ENCODE measurements at regions not wholly inside any gene's neighbourhood (a gene's known extent, or its start where the extent isn't known, plus 50 kb on each side); places are given as distances from the start of the nearest gene placed in this dataset.
"Not testable (repeated sequence)": the region's sequence is repeated elsewhere in the genome, so short reads cannot be mapped to it uniquely, and the experiment has no call there.

DNA sequence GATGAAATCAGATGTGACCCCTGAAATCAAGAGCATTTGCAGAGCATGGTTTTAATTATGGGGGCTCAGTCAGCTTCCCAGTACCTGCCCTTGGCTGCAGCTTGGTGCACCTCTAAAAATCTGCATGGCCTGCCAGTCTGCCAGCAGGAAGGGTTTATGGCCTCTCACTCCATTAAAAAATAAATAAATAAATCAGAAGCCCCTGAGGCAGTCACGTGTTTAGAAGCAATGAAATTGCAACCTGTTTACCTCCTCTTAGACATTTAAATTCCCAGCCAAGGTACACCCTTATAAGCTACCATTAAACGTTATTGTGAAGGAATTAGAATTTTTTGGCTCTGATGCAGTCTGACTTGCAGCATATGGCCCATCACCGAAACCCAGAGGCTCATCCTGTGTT, 114.0 kb upstream of the LDB2 start:
- DNase-seq (ENCODE audit: low read depth, low spot score) = no peak

DNA sequence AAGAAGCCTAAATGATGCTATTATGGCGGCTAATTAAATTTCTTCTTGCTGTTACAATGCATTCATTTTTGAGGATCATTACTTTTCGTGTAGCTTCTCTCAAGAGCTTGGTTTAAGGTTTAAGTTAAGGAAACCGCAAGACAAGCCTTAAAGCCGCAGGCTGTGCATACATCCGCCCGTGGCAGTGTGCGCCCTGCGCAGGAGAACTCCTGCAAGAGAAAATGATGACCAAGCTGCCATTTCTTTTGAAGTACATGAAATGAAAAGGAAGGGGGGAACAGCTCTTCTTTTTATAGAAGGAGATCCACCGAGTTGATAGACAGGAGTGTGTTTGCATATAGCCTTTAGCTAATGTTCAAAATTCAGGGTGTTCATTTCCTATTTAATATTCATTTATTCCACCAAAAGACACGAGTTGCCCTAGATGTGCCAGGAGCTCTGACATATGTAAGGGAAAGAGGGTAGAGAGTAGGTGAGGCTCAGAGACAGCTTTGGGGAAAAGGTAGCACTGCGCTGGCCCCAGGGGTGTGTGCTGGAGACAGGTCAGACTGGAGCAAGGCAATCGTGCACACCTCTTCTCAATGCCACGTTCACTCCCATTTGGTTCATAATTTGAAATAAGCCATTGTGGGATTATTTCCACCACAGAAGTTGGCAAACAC, 112.1 kb upstream of the LDB2 start:
- no peak for DNase-seq (ENCODE audit: low read depth, low spot score)

GRCh38 chr4:17009871-17010367, 111.5 kb upstream of the LDB2 start:
- DNase-seq (ENCODE audit: low read depth, low spot score) = no peak

- no peak for DNase-seq (ENCODE audit: low read depth, low spot score)
These were observed 110.4 kb upstream of the LDB2 start for GRCh38 chr4:17008834-17009345.

DNA sequence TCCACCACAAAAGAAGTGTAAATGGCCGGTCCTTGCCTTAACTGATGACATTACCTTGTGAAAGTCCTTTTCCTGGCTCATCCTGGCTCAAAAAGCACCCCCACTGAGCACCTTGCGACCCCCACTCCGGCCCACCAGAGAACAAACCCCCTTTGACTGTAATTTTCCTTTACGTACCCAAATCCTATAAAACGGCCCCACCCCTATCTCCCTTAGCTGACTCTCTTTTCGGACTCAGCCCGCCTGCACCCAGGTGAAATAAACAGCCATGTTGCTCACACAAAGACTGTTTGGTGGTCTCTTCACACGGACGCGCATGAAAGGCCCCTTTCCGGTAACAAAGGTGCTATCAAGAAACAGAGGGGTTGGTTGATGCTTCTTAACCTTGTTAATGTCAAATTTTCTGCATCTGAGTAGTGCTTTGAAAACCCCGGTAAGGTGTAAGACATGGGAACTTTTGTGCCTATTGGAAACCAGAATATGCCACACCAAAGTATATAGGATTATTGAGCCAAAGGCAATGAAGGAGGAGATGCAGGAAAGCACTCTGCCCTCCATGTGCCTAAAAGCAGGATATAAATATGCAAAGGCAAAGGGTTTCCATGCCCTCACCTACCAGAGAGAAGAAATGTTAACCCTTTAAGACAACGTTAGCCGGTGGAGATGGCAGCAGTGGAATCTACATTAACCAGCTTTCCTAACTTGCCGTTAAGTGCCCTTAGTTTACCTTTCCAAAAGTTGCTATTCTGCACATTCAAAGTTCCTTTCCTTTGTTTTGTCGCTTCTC, 105.4 kb upstream of the LDB2 start:
- DNase-seq (ENCODE audit: low read depth, low spot score) = not testable (repeated sequence)

- DNase-seq (ENCODE audit: low read depth, low spot score) = no peak
These were observed 97.0 kb upstream of the LDB2 start for GRCh38 chr4:16995451-16995850.

DNA sequence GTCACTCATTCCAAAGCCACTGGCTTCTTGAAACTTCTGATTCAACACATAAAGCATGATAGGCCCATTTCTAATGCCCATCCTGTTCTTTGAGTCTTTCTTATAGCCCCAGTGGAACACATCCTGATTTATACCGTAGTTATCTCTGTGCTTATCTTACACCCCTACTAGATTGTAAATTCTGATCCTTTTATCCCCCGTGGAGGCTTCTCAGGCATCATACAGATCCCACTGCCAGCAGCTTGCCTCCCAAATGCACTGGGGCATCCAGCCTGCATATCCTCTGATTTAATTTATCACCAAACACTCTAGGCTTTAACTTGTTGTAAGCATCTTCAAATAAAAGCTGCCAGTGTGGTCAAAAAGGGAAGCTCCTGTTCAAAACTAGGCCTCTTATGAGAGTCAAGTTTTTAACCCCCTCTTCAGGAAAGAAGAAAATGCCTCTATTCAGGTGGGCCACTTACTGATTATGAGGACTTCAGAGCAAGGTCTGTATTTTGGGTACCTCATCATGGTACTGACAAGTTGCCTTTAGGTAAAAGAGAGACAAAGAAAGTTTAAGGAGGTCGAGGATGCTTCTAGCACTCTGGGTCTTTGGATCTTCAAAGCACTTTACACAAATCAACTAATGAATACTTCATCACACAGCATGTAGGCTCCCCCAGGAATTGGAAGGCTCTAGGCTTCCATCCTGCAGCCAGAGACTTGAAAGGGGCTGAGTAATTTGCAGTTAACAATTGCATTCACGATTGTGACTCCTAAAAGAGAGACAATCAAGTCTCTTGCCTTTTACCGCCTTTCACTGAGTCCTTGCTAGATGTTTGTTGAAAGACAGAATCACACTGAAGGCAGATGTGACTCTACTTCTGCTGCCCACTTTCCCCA, 95.8 kb upstream of the LDB2 start:
- no peak for DNase-seq (ENCODE audit: low read depth, low spot score)

GRCh38 chr4:16992566-16993225, 94.3 kb upstream of the LDB2 start:
- no peak for DNase-seq (ENCODE audit: low read depth, low spot score)

GRCh38 chr4:16991450-16991849, 93.0 kb upstream of the LDB2 start:
- DNase-seq (ENCODE audit: low read depth, low spot score) = no peak

- no peak for DNase-seq (ENCODE audit: low read depth, low spot score)
These were observed 90.9 kb upstream of the LDB2 start for GRCh38 chr4:16989371-16989770.

GRCh38 chr4:16988814-16989213, 90.4 kb upstream of the LDB2 start:
- DNase-seq (ENCODE audit: low read depth, low spot score) = no peak

DNA sequence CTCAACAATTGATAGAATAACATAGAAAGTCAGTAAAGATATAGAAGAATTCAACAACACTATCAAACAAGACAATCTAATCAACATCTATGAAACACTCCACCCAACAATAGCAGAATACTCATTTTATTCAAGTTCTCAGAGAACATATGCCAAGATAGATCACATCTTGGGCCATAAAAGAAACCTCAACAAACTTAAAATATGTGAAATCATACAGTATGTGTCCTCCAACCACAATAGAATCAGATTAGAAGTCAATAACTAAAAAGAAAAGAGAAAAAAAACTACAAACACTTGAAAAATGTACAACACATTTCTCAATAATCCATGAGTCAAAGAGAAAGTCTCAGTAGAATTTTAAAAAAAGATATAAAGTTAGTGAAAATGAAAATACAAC, 78.6 kb upstream of the LDB2 start:
- no peak for DNase-seq (ENCODE audit: low read depth, low spot score)

GRCh38 chr4:16969696-16970135, 71.3 kb upstream of the LDB2 start:
- DNase-seq (ENCODE audit: low read depth, low spot score) = no peak

DNA sequence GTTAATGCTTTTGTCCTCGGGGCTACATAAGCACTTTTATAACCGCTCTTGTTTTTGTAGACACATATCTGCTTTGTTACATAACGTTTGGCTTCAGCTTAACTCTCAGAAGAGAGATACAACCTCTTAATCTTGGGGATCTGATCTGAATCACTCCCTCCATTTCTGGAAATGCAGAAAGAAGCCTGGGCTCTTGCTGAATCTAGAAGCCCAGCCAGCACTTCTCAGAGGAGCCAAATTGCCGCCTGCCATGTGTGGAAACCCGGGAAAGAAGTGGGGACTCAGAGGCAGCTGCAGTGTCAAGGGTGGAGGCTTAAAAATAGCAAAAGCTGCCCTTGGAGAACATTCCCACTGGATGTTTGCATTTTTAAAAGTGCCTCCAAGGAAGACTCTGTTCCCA, 69.3 kb upstream of the LDB2 start:
- DNase-seq (ENCODE audit: low read depth, low spot score) = no peak

GRCh38 chr4:16959305-16959704, 60.9 kb upstream of the LDB2 start:
- no peak for DNase-seq (ENCODE audit: low read depth, low spot score)

- DNase-seq (ENCODE audit: low read depth, low spot score) = no peak
These were observed 54.6 kb upstream of the LDB2 start for GRCh38 chr4:16952896-16953630.

GRCh38 chr4:16952462-16952871, 54.0 kb upstream of the LDB2 start:
- DNase-seq (ENCODE audit: low read depth, low spot score) = no peak

Measured in activated naive CD8-positive, alpha-beta T cell treated with anti-CD3 and anti-CD28 coated beads, Interleukin-2, amount 50 U/mL, for 16 hours (primary cell).